GM18499 (cell line): ENCODE measurements at regions not wholly inside any gene's neighbourhood (a gene's known extent, or its start where the extent isn't known, plus 50 kb on each side); places are given as distances from the start of the nearest gene placed in this dataset.

ENCODE experiments used
- ATAC-seq: cut with Tn5 transposase; IDR thresholded peaks from one replicate; pipeline ENCODE4 v1.9.1; 2021; ENCODE audit warnings: moderate number of reproducible peaks; ENCODE audit not compliant: insufficient read depth, unreplicated experiment

GRCh38 chr12:76702946-76703345 lies 61.0 kb upstream of the ZDHHC17 start:
- no peak for ATAC-seq

DNA sequence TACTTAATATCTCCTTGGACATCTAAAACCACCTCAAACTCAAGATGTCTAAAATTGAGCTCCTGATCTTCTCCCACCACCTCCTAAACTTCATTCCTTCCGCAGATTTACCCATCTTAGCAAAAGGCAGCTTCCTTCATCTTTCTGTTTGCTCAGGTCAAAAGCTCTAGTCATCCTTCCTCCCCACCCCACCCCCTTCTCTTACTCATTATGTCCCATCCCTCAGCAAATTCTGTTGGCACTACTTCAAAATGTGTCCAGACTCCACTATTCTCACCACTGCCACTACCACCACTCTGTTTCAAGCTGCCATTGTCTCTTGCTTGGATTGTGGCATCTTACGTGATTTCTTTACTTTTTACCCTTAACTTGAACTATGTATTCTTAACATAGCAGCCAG lies 59.2 kb upstream of the ZDHHC17 start:
- ATAC-seq = no peak

DNA sequence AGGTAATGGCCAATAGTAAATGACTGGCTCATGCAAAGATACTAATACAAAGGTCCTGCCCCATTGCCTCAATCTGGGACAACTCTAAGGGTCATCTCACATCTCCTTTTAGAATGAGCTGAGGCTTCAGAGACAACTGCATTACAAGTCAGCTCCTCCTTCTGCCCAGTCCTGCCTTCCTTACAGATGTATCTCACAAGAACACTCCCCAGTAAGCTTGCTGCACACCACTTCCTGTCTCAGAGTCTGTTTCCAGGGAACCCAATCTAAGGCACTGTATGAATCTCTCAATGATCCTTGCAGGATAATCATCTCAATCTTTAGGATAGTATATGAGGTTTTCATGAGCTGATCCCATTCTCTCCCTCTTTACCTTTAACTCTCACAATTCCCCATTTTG lies 57.8 kb upstream of the ZDHHC17 start:
- no peak for ATAC-seq

- ATAC-seq = no peak
Observed at GRCh38 chr12:76706761-76707160, 57.2 kb upstream of the ZDHHC17 start.

GRCh38 chr12:76707772-76708171 lies 56.1 kb upstream of the ZDHHC17 start:
- no peak for ATAC-seq

GRCh38 chr12:76708296-76708695 lies 55.6 kb upstream of the ZDHHC17 start:
- ATAC-seq = no peak

- no peak for ATAC-seq
Observed at GRCh38 chr12:76711241-76711640, 52.7 kb upstream of the ZDHHC17 start.

DNA sequence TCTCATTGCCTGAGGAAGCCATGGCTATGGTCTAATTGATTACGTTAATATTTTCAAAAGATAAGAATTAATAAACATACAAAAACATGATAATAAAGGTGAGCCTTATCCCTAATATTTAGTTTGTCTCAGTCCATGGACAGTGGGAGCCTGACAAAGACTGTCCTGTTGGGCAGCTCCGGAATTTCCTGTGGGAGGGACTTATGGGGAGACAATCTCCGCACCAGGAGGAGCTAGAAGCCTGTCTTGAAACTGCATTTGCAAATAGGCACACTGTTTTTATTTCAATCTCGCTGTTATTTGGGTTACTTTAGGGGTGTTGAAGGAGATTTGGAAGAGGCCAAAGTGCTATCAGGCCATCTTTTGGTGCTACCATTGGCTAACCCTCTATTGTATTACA lies 50.8 kb upstream of the ZDHHC17 start:
- ATAC-seq = no peak

DNA sequence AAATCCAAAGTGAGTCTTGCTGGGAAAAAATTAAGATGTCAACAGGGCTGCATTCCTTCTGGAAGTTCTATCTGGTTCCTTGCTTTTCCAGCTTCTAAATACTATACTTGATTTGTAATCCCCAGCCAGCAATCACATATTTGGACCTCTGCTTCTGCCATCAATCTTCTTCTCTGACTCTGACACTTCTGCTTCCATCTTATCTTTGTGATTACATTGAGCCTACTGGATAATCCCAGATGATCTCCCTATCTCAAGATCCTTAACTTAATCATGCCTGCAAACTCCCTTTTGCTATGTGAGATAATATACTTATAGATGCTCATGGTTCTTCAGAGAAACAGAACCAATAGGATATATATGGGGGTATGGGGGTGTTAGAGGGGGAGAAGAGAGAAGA lies 49.9 kb upstream of the ZDHHC17 start:
- ATAC-seq = no peak
